SH-SY5Y (cell line): ENCODE measurements at regions not wholly inside any gene's neighbourhood (a gene's known extent, or its start where the extent isn't known, plus 50 kb on each side); places are given as distances from the start of the nearest gene placed in this dataset.

Source experiments
- GATA2 ChIP-seq: IDR thresholded peaks from 2 replicates; pipeline ENCODE4 v1.6.1; 2011; ENCODE audit warnings: mild to moderate bottlenecking, low read depth, low read length
- GATA3 ChIP-seq: IDR thresholded peaks from 2 replicates; pipeline ENCODE4 v1.6.1; 2011; ENCODE audit warnings: low read depth, mild to moderate bottlenecking, low read length, moderate library complexity

GRCh38 chr21:21898801-21899200, 900.6 kb downstream of the NCAM2 start:
- TF ChIP-seq GATA3 = no peak
- TF ChIP-seq GATA2 = no peak
